ENCODE measurements at regions not wholly inside any gene's neighbourhood (a gene's known extent, or its start where the extent isn't known, plus 50 kb on each side); places are given as distances from the start of the nearest gene placed in this dataset.

GRCh38 chr9:18353473-18353872 lies 120.5 kb upstream of the ADAMTSL1 start:
- FAIRE-seq (no peak), ATAC-seq (no peak), DNase-seq (ENCODE audit: low read depth in 1 of 2, low spot score in 1 of 2) (no peak)
- ChIA-PET POLR2A (no interaction called here), CTCF (no interaction called here)
- Histone ChIP-seq H3K4me2 (no peak overlapping the region), H3K4me1 (peaks cover 19% of the 10 kb centered on the region), H3K4me3 (no peak overlapping the region), H3K27ac (no peak overlapping the region), H3K9me3 (no peaks in the 10 kb centered on the region)
- TF ChIP-seq CBX2 (IDR thresholded peaks at IDR 0.05; ENCODE audit: borderline replicate concordance, low read depth) (no peak), HDAC2 (IDR thresholded peaks at IDR 0.05) (no peak), ATOH8 (CRISPR knock-in tag; IDR thresholded peaks at IDR 0.05; ENCODE audit: low read depth) (no peak), SREBF2 (IDR thresholded peaks at IDR 0.05) (no peak), RARB (CRISPR knock-in tag; IDR thresholded peaks at IDR 0.05) (no peak), NPAS2 (CRISPR knock-in tag; IDR thresholded peaks at IDR 0.05; ENCODE audit: borderline replicate concordance) (no peak), MAX (IDR thresholded peaks at IDR 0.05) (no peak), ZFP36 (IDR thresholded peaks at IDR 0.05; ENCODE audit: borderline replicate concordance, partially characterized antibody) (no peak), POLR2A (IDR thresholded peaks at IDR 0.05; ENCODE audit: low read length) (no peak), CEBPB (IDR thresholded peaks at IDR 0.05) (no peak), FOXS1 (CRISPR knock-in tag; IDR thresholded peaks at IDR 0.05) (no peak), FOSL2 (IDR thresholded peaks at IDR 0.05) (no peak), FOSL2 (CRISPR knock-in tag; IDR thresholded peaks at IDR 0.05) (no peak), NR3C1 (IDR thresholded peaks at IDR 0.05) (no peak), BCL3 (IDR thresholded peaks at IDR 0.05) (no peak), ESRRA (IDR thresholded peaks at IDR 0.05; ENCODE audit: borderline replicate concordance, low read length) (no peak), EHMT2 (IDR thresholded peaks at IDR 0.05; ENCODE audit: low read depth) (no peak), TP53 (CRISPR knock-in tag; IDR thresholded peaks at IDR 0.05) (no peak), ELK1 (IDR thresholded peaks at IDR 0.05; ENCODE audit: low read depth, low read length) (no peak), REST (IDR thresholded peaks at IDR 0.05) (no peak), CHD2 (IDR thresholded peaks at IDR 0.05; ENCODE audit: low read length, partially characterized antibody) (no peak)

GRCh38 chr9:18357321-18357720 lies 116.6 kb upstream of the ADAMTSL1 start:
- FAIRE-seq = no peak

More at GRCh38 chr9:18357321-18357720, 116.6 kb upstream of the ADAMTSL1 start:
- Histone ChIP-seq H3K4me3 (no peak overlapping the region), H3K27ac (no peak overlapping the region), H3K4me2 (no peak overlapping the region), H3K4me1 (peaks cover 9% of the 10 kb centered on the region; the same call in 2 of the 3 replicates), H3K9me3 (no peaks in the 10 kb centered on the region)
- DNase-seq (ENCODE audit: low read depth in 1 of 2, low spot score in 1 of 2) (no peak), ATAC-seq (no peak)
- ChIA-PET POLR2A (no interaction called here), CTCF (no interaction called here)
- no peak for TF ChIP-seq POLR2AphosphoS2 (conservative IDR thresholded peaks at IDR 0.05; ENCODE audit: low read length)
- TF ChIP-seq MYC (IDR thresholded peaks at IDR 0.05; ENCODE audit: borderline replicate concordance, low read length) = no peak
- TF ChIP-seq HDAC2 (IDR thresholded peaks at IDR 0.05) = no peak
- no peak for TF ChIP-seq PBX3 (IDR thresholded peaks at IDR 0.05)
- TF ChIP-seq KDM5A (IDR thresholded peaks at IDR 0.05) = no peak
- no peak for TF ChIP-seq GATA3 (IDR thresholded peaks at IDR 0.05; ENCODE audit: borderline replicate concordance)
- no peak for TF ChIP-seq RNF2 (IDR thresholded peaks at IDR 0.05; ENCODE audit: borderline replicate concordance, low read depth)
- no peak for TF ChIP-seq FOSB (CRISPR knock-in tag; IDR thresholded peaks at IDR 0.05)
- 45% methylated on average over 1 of the region's 1 CpG for WGBS (ENCODE audit: missing lambda C conversion rate)

All from A549 (cell line).